OCI-LY7 (cell line): ENCODE measurements at regions not wholly inside any gene's neighbourhood (a gene's known extent, or its start where the extent isn't known, plus 50 kb on each side); places are given as distances from the start of the nearest gene placed in this dataset.

Source experiments
- BruUV-seq: library from RNA; stranded (reverse); fragments of 400-500 nt; replicated peaks from 2 replicates; lab custom pipeline; 2021; lab: Mats Ljungman, UMichigan
- CTCF ChIA-PET: fragments of 300-600 bp; sonication (Branson Sonifier 250); formaldehyde crosslinking; loops from one replicate; lab custom pipeline; 2022; ENCODE audit warnings: antibody characterized with exemption; ENCODE audit not compliant: unreplicated experiment; lab: Charles Lee
- POLR2A ChIA-PET: fragments of 300-600 bp; sonication (Branson Sonifier 250); formaldehyde crosslinking; loops from one replicate; lab custom pipeline; 2022; ENCODE audit warnings: antibody characterized with exemption; lab: Charles Lee
- DNase-seq: peaks from one replicate; pipeline ENCODE4 v3.0.0-alpha.2; 2015; ENCODE audit warnings: low spot score
- H2AFZ ChIP-seq: fragments of 200-600 bp; sonication (generic), shearing (Covaris generic); 2 replicates; pipeline ENCODE4 v1.6.1; 2014; ENCODE audit warnings: mild to moderate bottlenecking, antibody characterized with exemption, low read length, moderate library complexity
- H3K27ac ChIP-seq: fragments of 200-600 bp; sonication (generic); 2 replicates; pipeline ENCODE4 v1.5.1; 2014; ENCODE audit warnings: mixed run types, low read depth, mild to moderate bottlenecking, moderate library complexity, low read length, inconsistent platforms; ENCODE audit not compliant: poor library complexity, severe bottlenecking
- H3K36me3 ChIP-seq: fragments of 200-600 bp; sonication (generic); 2 replicates; pipeline ENCODE4 v1.6.1; 2014; ENCODE audit warnings: mild to moderate bottlenecking, antibody characterized with exemption, low read length, moderate library complexity, mixed read lengths; ENCODE audit not compliant: insufficient read depth
- H3K4me1 ChIP-seq: fragments of 200-600 bp; sonication (generic); 2 replicates; pipeline ENCODE4 v1.5.1; 2014; ENCODE audit warnings: mild to moderate bottlenecking, low read length; ENCODE audit not compliant: insufficient read depth, poor library complexity, severe bottlenecking
- H3K4me2 ChIP-seq: fragments of 200-600 bp; sonication (generic); 2 replicates; pipeline ENCODE4 v1.6.1; 2014; ENCODE audit warnings: mild to moderate bottlenecking, low read length
- H3K4me3 ChIP-seq: fragments of 200-600 bp; sonication (generic); 2 replicates; pipeline ENCODE4 v1.5.1; 2014; ENCODE audit warnings: mild to moderate bottlenecking, low read depth, low read length; ENCODE audit not compliant: poor library complexity, severe bottlenecking
- H3K79me2 ChIP-seq: fragments of 200-600 bp; sonication (generic); 2 replicates; pipeline ENCODE4 v1.6.1; 2016; ENCODE audit warnings: low read depth, mild to moderate bottlenecking, low read length, moderate library complexity, mixed read lengths; ENCODE audit not compliant: insufficient read depth
- H3K9me2 ChIP-seq: fragments of 200-600 bp; sonication (generic); 2 replicates; pipeline ENCODE4 v1.6.1; 2016; ENCODE audit warnings: mild to moderate bottlenecking, low read length, mixed read lengths; ENCODE audit not compliant: insufficient read depth
- H3K9me3 ChIP-seq: fragments of 200-600 bp; sonication (generic); 2 replicates; pipeline ENCODE4 v1.6.1; 2014; ENCODE audit warnings: mild to moderate bottlenecking, mixed run types, low read length, mixed read lengths
- H4K20me1 ChIP-seq: fragments of 200-600 bp; sonication (generic); 2 replicates; pipeline ENCODE4 v1.6.1; 2014; ENCODE audit warnings: mild to moderate bottlenecking, antibody characterized with exemption, low read length, moderate library complexity, mixed read lengths; ENCODE audit not compliant: insufficient read depth
- EZH2phosphoT487 ChIP-seq: fragments of 200-600 bp; sonication (generic); IDR thresholded peaks from 2 replicates; pipeline ENCODE4 v1.6.1; 2018; ENCODE audit warnings: low read depth, borderline replicate concordance, mild to moderate bottlenecking, mixed run types, antibody characterized with exemption, low read length, moderate library complexity, mixed read lengths
- intact Hi-C: fragments of 100-400 bp; cut with micrococcal nuclease; formaldehyde crosslinking; loops from one replicate; pipeline ENCODE4 v1.10.0; 2022; ENCODE audit not compliant: unreplicated experiment
- TF ChIP-seq, protein P1 (sequence below): fragments of 200-600 bp; sonication (generic); conservative IDR thresholded peaks from 2 replicates; pipeline ENCODE4 v1.5.1; 2014; ENCODE audit warnings: mild to moderate bottlenecking, antibody characterized with exemption, low read length, moderate library complexity, mixed read lengths

DNA sequence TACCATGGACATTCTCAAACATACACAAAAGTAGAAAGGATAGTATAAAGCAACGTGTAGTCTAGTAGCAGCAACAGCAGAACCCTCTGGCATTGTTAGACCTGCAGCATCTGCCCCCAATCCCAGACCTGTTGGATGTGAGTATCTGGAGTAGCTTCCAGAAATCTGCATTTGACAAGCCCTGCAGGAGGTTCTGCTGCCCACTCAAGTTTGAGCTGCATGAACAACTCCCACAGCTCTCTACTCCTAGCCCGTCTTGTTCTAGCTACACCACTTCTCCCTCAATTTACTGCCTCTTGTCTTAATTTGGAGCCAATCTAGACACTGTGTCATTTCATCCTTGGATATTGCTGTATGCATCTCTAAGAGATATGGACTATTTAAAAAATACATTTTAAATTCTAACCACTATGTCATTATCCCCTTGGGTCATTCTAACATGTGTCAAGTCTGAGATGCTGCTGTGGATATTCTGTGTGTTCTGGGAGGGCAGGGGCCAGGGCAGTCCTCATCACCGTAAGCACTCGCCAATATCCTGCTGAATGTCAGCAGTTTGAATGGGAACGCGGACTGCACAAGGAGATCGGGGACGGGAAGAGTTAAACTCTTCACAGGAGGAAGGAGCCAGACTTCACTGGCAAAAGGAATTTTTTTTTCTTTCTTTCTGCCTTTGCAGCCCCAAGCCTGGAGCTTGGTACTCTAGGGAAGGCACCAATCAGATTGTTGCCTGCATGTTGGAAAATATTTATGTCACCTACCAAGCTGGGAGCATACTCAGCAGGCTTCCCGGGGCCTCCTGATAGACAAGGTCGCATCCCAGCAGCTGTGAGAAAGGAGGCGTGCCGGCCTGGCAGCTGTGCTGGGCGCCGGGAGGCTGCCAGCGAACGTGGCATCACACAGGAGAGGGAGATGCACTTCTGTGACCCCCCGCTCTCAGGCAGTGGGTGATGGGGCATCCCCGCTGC, 429.0 kb downstream of the MIAT start:
- Histone ChIP-seq H4K20me1 (no peaks in the 10 kb centered on the region), H3K27ac (no peak overlapping the region), H3K4me2 (no peak overlapping the region), H3K4me3 (no peak overlapping the region), H3K9me2 (no peaks in the 10 kb centered on the region), H3K9me3 (no peaks in the 10 kb centered on the region), H3K36me3 (no peaks in the 10 kb centered on the region), H3K4me1 (no peaks in the 10 kb centered on the region), H3K79me2 (no peaks in the 10 kb centered on the region), H2AFZ (no peak overlapping the region)
- ChIA-PET CTCF (no interaction called here), POLR2A (no interaction called here)
- DNase-seq: no peak
- no TSS peak for BruUV-seq
- TF ChIP-seq, protein P1, sequence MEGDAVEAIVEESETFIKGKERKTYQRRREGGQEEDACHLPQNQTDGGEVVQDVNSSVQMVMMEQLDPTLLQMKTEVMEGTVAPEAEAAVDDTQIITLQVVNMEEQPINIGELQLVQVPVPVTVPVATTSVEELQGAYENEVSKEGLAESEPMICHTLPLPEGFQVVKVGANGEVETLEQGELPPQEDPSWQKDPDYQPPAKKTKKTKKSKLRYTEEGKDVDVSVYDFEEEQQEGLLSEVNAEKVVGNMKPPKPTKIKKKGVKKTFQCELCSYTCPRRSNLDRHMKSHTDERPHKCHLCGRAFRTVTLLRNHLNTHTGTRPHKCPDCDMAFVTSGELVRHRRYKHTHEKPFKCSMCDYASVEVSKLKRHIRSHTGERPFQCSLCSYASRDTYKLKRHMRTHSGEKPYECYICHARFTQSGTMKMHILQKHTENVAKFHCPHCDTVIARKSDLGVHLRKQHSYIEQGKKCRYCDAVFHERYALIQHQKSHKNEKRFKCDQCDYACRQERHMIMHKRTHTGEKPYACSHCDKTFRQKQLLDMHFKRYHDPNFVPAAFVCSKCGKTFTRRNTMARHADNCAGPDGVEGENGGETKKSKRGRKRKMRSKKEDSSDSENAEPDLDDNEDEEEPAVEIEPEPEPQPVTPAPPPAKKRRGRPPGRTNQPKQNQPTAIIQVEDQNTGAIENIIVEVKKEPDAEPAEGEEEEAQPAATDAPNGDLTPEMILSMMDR: no peak
- TF ChIP-seq EZH2phosphoT487: no peak
- intact Hi-C loops: no loop called here

GRCh38 chr22:27087051-27087450, 429.7 kb downstream of the MIAT start:
- H3K4me1 ChIP-seq: no peaks in the 10 kb centered on the region
- no peaks in the 10 kb centered on the region for H4K20me1 ChIP-seq
- H3K9me2 ChIP-seq: no peaks in the 10 kb centered on the region
- TF ChIP-seq, protein P1: no peak
- TF ChIP-seq EZH2phosphoT487: no peak
- no peak overlapping the region for H3K27ac ChIP-seq
- H3K36me3 ChIP-seq: no peaks in the 10 kb centered on the region
- intact Hi-C loops: no loop called here
- no peaks in the 10 kb centered on the region for H3K9me3 ChIP-seq
- no peak for DNase-seq
- H3K4me3 ChIP-seq: no peak overlapping the region
- no peak overlapping the region for H2AFZ ChIP-seq
- ChIA-PET POLR2A (no interaction called here), CTCF (no interaction called here)
- H3K4me2 ChIP-seq: no peak overlapping the region
- BruUV-seq: no TSS peak
- no peaks in the 10 kb centered on the region for H3K79me2 ChIP-seq

- Histone ChIP-seq H3K9me2 (no peaks in the 10 kb centered on the region), H3K27ac (no peak overlapping the region), H3K4me3 (no peak overlapping the region), H3K4me1 (no peaks in the 10 kb centered on the region), H3K4me2 (no peak overlapping the region), H2AFZ (no peak overlapping the region), H4K20me1 (no peaks in the 10 kb centered on the region), H3K79me2 (no peaks in the 10 kb centered on the region), H3K36me3 (no peaks in the 10 kb centered on the region), H3K9me3 (no peaks in the 10 kb centered on the region)
- intact Hi-C loops: no loop called here
- no TSS peak for BruUV-seq
- DNase-seq: no peak
- CTCF ChIA-PET: no interaction called here
- POLR2A ChIA-PET: no interaction called here
- no peak for TF ChIP-seq EZH2phosphoT487
- TF ChIP-seq, protein P1: no peak
These were observed 430.6 kb downstream of the MIAT start for GRCh38 chr22:27088026-27088425.
